ENCODE measurements at regions not wholly inside any gene's neighbourhood (a gene's known extent, or its start where the extent isn't known, plus 50 kb on each side); places are given as distances from the start of the nearest gene placed in this dataset.

- Mint-ChIP-seq H3K9me3 (no peaks in the 10 kb centered on the region), H3K4me3 (no peak overlapping the region), H3K27me3 (ENCODE audit: low read depth) (no peaks in the 10 kb centered on the region), H3K27ac (no peak overlapping the region), H3K4me1 (no peaks in the 10 kb centered on the region), H3K36me3 (ENCODE audit: insufficient read depth in 1 of 3, low read depth in 3 of 3) (no peaks in the 10 kb centered on the region)
- H2AFZ ChIP-seq (ENCODE audit: low read length), result no peak overlapping the region
- DNase-seq, result no peak
- no peak overlapping the region for H4K91ac ChIP-seq (ENCODE audit: insufficient read length, low read depth, low read length)
- H2BK20ac ChIP-seq (ENCODE audit: low read depth, low read length, poor library complexity, severe bottlenecking), result no peak overlapping the region
- H3K27ac ChIP-seq (ENCODE audit: insufficient read length, low read depth, low read length), result no peak overlapping the region
- no peak overlapping the region for H3K4me2 ChIP-seq (ENCODE audit: insufficient read depth, insufficient read length, low read length)
- H4K8ac ChIP-seq (replicated peaks; ENCODE audit: insufficient read length, low read depth, low read length), result no peak overlapping the region
- no peaks in the 10 kb centered on the region for H3K4me1 ChIP-seq (ENCODE audit: insufficient read depth, low read length)
- H3K23ac ChIP-seq (ENCODE audit: insufficient read length, low read depth, low read length), result no peak overlapping the region
- no peak overlapping the region for H3K18ac ChIP-seq (ENCODE audit: insufficient read length, low read depth, low read length)
- H3K4ac ChIP-seq (ENCODE audit: low read depth, low read length), result no peak overlapping the region
- no peak overlapping the region for H3K9ac ChIP-seq (ENCODE audit: extremely low read depth, insufficient read length, low read length)
- H4K5ac ChIP-seq (ENCODE audit: insufficient read length, low read depth, low read length), result no peak overlapping the region
- H3K23me2 ChIP-seq (ENCODE audit: insufficient read length, low read depth, low read length, poor library complexity, severe bottlenecking), result no peaks in the 10 kb centered on the region
- no peaks in the 10 kb centered on the region for H3K79me2 ChIP-seq (ENCODE audit: insufficient read depth, low read length)
- H3K56ac ChIP-seq (ENCODE audit: insufficient read length, low read depth, low read length), result no peak overlapping the region
- H3K9me3 ChIP-seq (ENCODE audit: control insufficient read depth, low read depth, low read length), result no peaks in the 10 kb centered on the region
- H4K20me1 ChIP-seq (ENCODE audit: control insufficient read depth, insufficient read depth, insufficient read length), result no peaks in the 10 kb centered on the region
- TF ChIP-seq CTCF (conservative IDR thresholded peaks at IDR 0.05), result no peak
- no peak overlapping the region for H2BK15ac ChIP-seq (ENCODE audit: low read depth, low read length)
- H2BK5ac ChIP-seq (ENCODE audit: insufficient read length, low read length), result no peak overlapping the region
- no peak overlapping the region for H3K14ac ChIP-seq (ENCODE audit: insufficient read depth, low read length)
- H3T11ph ChIP-seq (ENCODE audit: low read length), result no peak overlapping the region
- H3K27me3 ChIP-seq (ENCODE audit: insufficient read depth, low read length), result no peaks in the 10 kb centered on the region
- H2BK120ac ChIP-seq (ENCODE audit: low read depth, low read length, poor library complexity, severe bottlenecking), result no peak overlapping the region
- no peak overlapping the region for H2AK5ac ChIP-seq (ENCODE audit: insufficient read length, low read length)
- no peak overlapping the region for H2BK12ac ChIP-seq (ENCODE audit: insufficient read length, low read depth, low read length)
- no peaks in the 10 kb centered on the region for H3K79me1 ChIP-seq (ENCODE audit: insufficient read depth, low read depth, low read length, poor library complexity, severe bottlenecking)
These were observed 206.7 kb downstream of the MANEA start for GRCh38 chr6:95784019-95784418.
